ENCODE measurements at regions not wholly inside any gene's neighbourhood (a gene's known extent, or its start where the extent isn't known, plus 50 kb on each side); places are given as distances from the start of the nearest gene placed in this dataset.

DNA sequence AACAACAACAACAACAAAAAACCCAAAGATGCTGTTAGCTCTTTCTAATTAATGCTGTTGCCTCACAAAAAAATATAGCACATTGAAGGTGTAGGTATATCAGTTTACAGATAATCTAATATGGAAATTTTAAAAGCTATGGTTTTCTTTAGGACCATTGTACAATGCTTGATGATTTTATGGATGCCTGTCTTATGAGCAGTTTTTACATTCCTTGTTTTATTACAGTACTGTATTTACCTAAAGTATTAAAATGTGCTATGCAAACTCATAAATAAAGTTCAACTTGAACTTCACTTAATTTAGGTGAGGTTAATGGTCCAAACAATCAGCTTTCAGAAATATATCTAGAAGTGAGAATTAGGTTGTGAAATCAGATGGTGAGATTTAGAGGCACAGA, 212.2 kb upstream of the GOLIM4 start:
- H3K9me3 ChIP-seq (ENCODE audit: control insufficient read depth in 1 of 2, insufficient read depth in 1 of 2, low read depth in 1 of 2, low read length in 2 of 2) = 0 out of 4 replicates have a peak, but pooled peaks cover 3 to 4% of the 10 kb centered on the region in 2 experiments
- no peaks in the 10 kb centered on the region for H3K4me1 ChIP-seq (ENCODE audit: control insufficient read depth in 1 of 2, insufficient read depth in 2 of 2, low read length in 2 of 2)
- no peak overlapping the region for H3K9ac ChIP-seq (ENCODE audit: low read length)
- no peak overlapping the region for H3K4me2 ChIP-seq (ENCODE audit: low read length)
- no peak overlapping the region for H2AFZ ChIP-seq (ENCODE audit: low read depth, low read length, poor library complexity, severe bottlenecking)
- intact Hi-C loops (cut with micrococcal nuclease) = no loop called here
- no TSS peak for BruUV-seq (replicated peaks)
- no peak for ATAC-seq
- H3K9me2 ChIP-seq (ENCODE audit: insufficient read depth) = no peaks in the 10 kb centered on the region
- no peak for DNase-seq (ENCODE audit: low read depth, low spot score)
- no peaks in the 10 kb centered on the region for H4K20me1 ChIP-seq (ENCODE audit: insufficient read depth)
- no peak overlapping the region for H3K4me3 ChIP-seq (replicated peaks in 1 of 2; ENCODE audit: low read depth in 1 of 2, low read length in 2 of 2)
- no peak overlapping the region for H3K27ac ChIP-seq (ENCODE audit: low read depth, low read length)
- no peaks in the 10 kb centered on the region for H3K79me2 ChIP-seq (ENCODE audit: insufficient read depth, low read length)
- ChIA-PET RAD21 (ENCODE audit: low non-redundant PET in 1 of 2, low total read pairs in 2 of 2, uncharacterized antibody in 2 of 2, unreplicated experiment in 2 of 2) (no interaction called here), POLR2A (no interaction called here), CTCF (no interaction called here)
- no peaks in the 10 kb centered on the region for H3K36me3 ChIP-seq (ENCODE audit: control insufficient read depth in 1 of 2, insufficient read depth in 2 of 2, low read length in 2 of 2)
- TF ChIP-seq, protein P1, sequence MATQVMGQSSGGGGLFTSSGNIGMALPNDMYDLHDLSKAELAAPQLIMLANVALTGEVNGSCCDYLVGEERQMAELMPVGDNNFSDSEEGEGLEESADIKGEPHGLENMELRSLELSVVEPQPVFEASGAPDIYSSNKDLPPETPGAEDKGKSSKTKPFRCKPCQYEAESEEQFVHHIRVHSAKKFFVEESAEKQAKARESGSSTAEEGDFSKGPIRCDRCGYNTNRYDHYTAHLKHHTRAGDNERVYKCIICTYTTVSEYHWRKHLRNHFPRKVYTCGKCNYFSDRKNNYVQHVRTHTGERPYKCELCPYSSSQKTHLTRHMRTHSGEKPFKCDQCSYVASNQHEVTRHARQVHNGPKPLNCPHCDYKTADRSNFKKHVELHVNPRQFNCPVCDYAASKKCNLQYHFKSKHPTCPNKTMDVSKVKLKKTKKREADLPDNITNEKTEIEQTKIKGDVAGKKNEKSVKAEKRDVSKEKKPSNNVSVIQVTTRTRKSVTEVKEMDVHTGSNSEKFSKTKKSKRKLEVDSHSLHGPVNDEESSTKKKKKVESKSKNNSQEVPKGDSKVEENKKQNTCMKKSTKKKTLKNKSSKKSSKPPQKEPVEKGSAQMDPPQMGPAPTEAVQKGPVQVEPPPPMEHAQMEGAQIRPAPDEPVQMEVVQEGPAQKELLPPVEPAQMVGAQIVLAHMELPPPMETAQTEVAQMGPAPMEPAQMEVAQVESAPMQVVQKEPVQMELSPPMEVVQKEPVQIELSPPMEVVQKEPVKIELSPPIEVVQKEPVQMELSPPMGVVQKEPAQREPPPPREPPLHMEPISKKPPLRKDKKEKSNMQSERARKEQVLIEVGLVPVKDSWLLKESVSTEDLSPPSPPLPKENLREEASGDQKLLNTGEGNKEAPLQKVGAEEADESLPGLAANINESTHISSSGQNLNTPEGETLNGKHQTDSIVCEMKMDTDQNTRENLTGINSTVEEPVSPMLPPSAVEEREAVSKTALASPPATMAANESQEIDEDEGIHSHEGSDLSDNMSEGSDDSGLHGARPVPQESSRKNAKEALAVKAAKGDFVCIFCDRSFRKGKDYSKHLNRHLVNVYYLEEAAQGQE (IDR thresholded peaks at IDR 0.05; ENCODE audit: low read depth) = no peak
- TF ChIP-seq, protein P2, sequence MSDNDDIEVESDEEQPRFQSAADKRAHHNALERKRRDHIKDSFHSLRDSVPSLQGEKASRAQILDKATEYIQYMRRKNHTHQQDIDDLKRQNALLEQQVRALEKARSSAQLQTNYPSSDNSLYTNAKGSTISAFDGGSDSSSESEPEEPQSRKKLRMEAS (IDR thresholded peaks at IDR 0.05) = no peak
- TF ChIP-seq ATF3 (IDR thresholded peaks at IDR 0.05) (no peak), POLR2A (IDR thresholded peaks at IDR 0.05; ENCODE audit: borderline replicate concordance, extremely low read depth, insufficient read depth, insufficient read length) (no peak), YY1 (IDR thresholded peaks at IDR 0.05; ENCODE audit: extremely low read depth, insufficient replicate concordance, low read depth, low read length) (no peak), CTCF (IDR thresholded peaks at IDR 0.05 in 2 of 3, conservative IDR thresholded peaks at IDR 0.05 in 1 of 3; ENCODE audit: borderline replicate concordance in 1 of 3, insufficient read depth in 1 of 3, low read depth in 2 of 3, low read length in 2 of 3) (no peak), EZH2phosphoT487 (IDR thresholded peaks at IDR 0.05; ENCODE audit: borderline replicate concordance) (no peak), FOSL1 (IDR thresholded peaks at IDR 0.05; ENCODE audit: low read depth) (no peak), SIN3A (IDR thresholded peaks at IDR 0.05; ENCODE audit: low read depth) (no peak), ELF1 (IDR thresholded peaks at IDR 0.05; ENCODE audit: borderline replicate concordance, low read depth) (no peak), SP1 (IDR thresholded peaks at IDR 0.05; ENCODE audit: low read depth) (no peak), CEBPB (IDR thresholded peaks at IDR 0.05; ENCODE audit: low read depth) (no peak), RAD21 (IDR thresholded peaks at IDR 0.05; ENCODE audit: low read depth) (no peak), ZFX (IDR thresholded peaks at IDR 0.05) (no peak)
- no peaks in the 10 kb centered on the region for H3K27me3 ChIP-seq (ENCODE audit: insufficient read depth, low read length)
